T-helper 1 cell treated with Interleukin-12 subunit alpha and Interleukin-12 subunit beta and Interleukin-4 antibody, amounts not matched to agents 30 μg/mL and 1 μg/mL, for 36 hours (primary cell): ENCODE measurements at regions not wholly inside any gene's neighbourhood (a gene's known extent, or its start where the extent isn't known, plus 50 kb on each side); places are given as distances from the start of the nearest gene placed in this dataset.
"Not testable (repeated sequence)": the region's sequence is repeated elsewhere in the genome, so short reads cannot be mapped to it uniquely, and the experiment has no call there.

ENCODE experiments used
- H3K27ac Mint-ChIP-seq: one replicate; pipeline ENCODE4 v1.8.0; 2021; ENCODE audit warnings: mild to moderate bottlenecking, mixed read lengths
- H3K27me3 Mint-ChIP-seq: one replicate; pipeline ENCODE4 v1.8.0; 2021; ENCODE audit warnings: low read depth, mixed read lengths
- H3K36me3 Mint-ChIP-seq: one replicate; pipeline ENCODE4 v1.8.0; 2021; ENCODE audit warnings: low read depth, mixed read lengths
- H3K4me1 Mint-ChIP-seq: one replicate; pipeline ENCODE4 v1.8.0; 2021; ENCODE audit warnings: low read depth, mixed read lengths
- H3K4me3 Mint-ChIP-seq: one replicate; pipeline ENCODE4 v1.8.0; 2021; ENCODE audit warnings: mild to moderate bottlenecking, moderate library complexity, mixed read lengths
- H3K9me3 Mint-ChIP-seq: one replicate; pipeline ENCODE4 v1.8.0; 2021; ENCODE audit warnings: mixed read lengths

DNA sequence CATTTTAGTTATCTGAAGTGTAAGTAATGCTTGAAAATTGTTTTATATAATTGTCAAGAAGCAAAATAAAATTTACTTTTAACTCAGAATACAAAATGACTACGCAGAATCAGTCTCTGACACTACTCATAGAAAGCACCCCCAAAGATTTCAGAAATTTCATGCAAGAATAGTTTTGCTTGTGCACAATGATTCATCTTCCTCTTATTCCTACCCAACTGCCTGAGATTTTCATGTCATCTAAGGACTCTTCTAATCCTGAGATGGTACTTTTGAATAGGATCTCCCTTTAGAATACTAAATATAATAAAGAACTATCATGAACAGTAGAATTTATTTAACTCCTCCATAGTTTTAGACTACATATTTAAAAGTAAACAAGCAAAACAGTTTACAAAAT lies 485.3 kb upstream of the MGAT4C start:
- no peaks in the 10 kb centered on the region for H3K36me3 Mint-ChIP-seq
- H3K27ac Mint-ChIP-seq = no peak overlapping the region
- no peaks in the 10 kb centered on the region for H3K9me3 Mint-ChIP-seq
- no peaks in the 10 kb centered on the region for H3K4me1 Mint-ChIP-seq
- H3K4me3 Mint-ChIP-seq = no peak overlapping the region
- H3K27me3 Mint-ChIP-seq = no peaks in the 10 kb centered on the region

DNA sequence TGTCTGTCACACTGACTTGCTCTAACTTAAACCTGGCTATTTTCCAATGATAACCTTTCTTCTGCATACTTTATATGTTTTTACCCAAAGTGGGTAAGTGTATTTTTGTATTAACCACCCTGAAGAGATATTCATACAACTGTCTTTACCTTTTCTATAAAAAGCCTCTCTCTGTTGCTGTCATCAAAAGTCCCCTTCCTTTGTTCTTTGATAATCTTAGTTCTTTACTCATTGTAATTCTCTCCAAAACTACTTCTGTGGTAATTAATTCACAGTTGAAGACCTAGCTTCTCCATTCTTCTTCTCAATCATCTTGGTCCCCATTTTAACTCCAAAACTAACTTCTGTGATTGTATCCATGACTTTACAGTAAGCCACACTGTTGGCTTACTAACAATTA lies 479.7 kb upstream of the MGAT4C start:
- no peak overlapping the region for H3K27ac Mint-ChIP-seq
- no peaks in the 10 kb centered on the region for H3K27me3 Mint-ChIP-seq
- H3K9me3 Mint-ChIP-seq = no peaks in the 10 kb centered on the region
- no peaks in the 10 kb centered on the region for H3K36me3 Mint-ChIP-seq
- H3K4me1 Mint-ChIP-seq = no peaks in the 10 kb centered on the region
- H3K4me3 Mint-ChIP-seq = no peak overlapping the region

DNA sequence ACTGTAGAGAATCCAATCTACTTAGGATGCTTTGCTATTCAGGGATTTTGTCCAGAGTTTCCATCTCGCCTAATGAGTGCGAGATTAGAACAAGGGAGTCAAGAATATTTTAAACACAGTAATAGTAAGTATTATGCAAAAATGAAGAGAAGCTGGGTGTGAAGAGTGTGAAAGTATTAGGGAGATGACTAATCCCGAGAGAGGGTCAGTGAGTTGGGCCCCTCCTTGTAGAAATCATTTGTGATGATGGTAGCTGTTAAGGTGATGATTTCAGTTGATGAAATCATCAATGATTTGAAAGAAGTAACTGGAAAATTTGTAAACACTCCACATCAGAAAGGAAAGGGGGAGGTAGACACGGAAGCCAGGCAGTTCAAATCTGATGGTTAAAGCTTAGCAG lies 478.9 kb upstream of the MGAT4C start:
- Mint-ChIP-seq H3K4me1 (no peaks in the 10 kb centered on the region), H3K4me3 (no peak overlapping the region)

DNA sequence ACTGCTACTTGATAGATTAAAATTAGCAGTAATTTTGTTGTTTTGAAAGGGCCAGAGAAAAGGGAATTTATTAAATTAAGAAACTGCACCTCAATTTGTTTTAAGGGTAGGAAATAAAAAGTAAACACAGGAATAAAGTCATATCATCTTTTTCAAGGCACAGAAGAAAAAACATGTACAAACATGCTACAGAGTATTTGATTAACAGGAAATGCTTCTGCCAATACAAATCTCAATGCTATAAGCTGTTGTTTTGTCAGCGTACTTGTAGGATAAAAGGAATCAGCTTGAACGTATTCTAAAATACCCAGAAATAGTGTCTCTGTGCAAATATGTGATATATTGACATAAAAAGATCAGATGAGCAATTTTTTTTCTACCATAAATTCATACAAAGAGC lies 474.0 kb upstream of the MGAT4C start:
- no peak overlapping the region for H3K4me3 Mint-ChIP-seq
- H3K9me3 Mint-ChIP-seq = no peaks in the 10 kb centered on the region
- no peaks in the 10 kb centered on the region for H3K36me3 Mint-ChIP-seq
- no peak overlapping the region for H3K27ac Mint-ChIP-seq
- no peaks in the 10 kb centered on the region for H3K4me1 Mint-ChIP-seq
- no peaks in the 10 kb centered on the region for H3K27me3 Mint-ChIP-seq

More for the DNA sequence above, 478.9 kb upstream of the MGAT4C start:
- no peaks in the 10 kb centered on the region for H3K9me3 Mint-ChIP-seq
- H3K36me3 Mint-ChIP-seq = no peaks in the 10 kb centered on the region
- no peaks in the 10 kb centered on the region for H3K27me3 Mint-ChIP-seq
- H3K27ac Mint-ChIP-seq = no peak overlapping the region

DNA sequence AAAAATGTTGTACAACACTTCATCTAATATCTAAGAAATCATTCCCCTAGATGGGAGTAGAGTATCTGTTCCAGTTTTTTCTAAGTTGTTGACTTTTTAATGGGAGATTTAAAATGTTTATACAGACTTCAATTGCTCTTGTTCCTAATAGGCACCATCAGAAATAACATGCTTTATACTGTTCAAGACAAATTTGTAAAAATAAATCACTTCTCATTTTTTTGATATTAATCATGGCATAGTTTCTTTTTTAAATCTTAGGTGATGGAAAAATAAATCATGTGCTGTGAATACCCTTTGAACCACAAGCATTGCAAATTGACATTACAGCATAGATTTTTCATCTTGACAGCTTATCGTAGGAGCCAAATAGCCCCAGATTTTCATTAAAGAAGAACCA lies 473.5 kb upstream of the MGAT4C start:
- no peaks in the 10 kb centered on the region for H3K36me3 Mint-ChIP-seq
- H3K4me3 Mint-ChIP-seq = no peak overlapping the region
- no peaks in the 10 kb centered on the region for H3K9me3 Mint-ChIP-seq
- no peaks in the 10 kb centered on the region for H3K4me1 Mint-ChIP-seq
- no peak overlapping the region for H3K27ac Mint-ChIP-seq
- H3K27me3 Mint-ChIP-seq = no peaks in the 10 kb centered on the region

DNA sequence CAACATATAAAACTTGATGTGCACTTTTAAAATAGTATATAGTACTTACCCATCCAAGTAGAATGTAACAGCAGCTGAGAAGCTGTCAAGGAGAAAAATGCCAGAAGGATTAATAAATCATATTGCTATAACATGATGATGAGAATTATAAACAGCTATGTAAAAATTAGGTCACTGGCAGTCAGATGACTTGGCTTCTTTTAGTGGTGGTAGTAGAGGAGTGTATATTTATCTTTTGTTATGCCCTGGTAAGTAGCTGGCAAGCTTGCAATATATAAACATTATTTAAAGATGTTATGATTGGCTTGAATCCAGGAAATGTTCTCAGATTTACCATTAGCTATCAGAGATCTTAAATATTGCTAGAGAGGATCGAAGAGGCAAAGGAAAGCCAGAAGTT lies 471.0 kb upstream of the MGAT4C start:
- H3K4me3 Mint-ChIP-seq = no peak overlapping the region
- no peak overlapping the region for H3K27ac Mint-ChIP-seq

DNA sequence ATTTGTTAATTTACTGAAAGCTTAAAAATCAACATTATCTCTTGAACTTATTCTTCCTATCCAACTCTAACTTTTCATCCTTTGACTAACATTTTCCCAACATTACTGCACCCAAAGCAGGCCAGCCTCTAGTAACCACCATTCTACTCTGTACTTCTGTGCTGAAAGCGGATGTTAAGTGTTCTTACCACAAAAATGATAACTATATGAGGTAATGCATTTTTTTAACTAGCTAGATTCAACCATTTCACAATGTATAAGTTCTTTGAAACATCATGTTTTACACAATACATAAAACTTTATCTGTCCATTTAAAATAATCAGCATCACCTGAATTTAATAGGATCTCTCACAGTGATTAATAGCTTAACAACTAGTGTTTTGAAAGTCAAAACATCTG lies 468.5 kb upstream of the MGAT4C start:
- H3K27ac Mint-ChIP-seq = no peak overlapping the region
- no peaks in the 10 kb centered on the region for H3K36me3 Mint-ChIP-seq
- H3K4me3 Mint-ChIP-seq = no peak overlapping the region
- H3K9me3 Mint-ChIP-seq = no peaks in the 10 kb centered on the region
- no peaks in the 10 kb centered on the region for H3K4me1 Mint-ChIP-seq
- no peaks in the 10 kb centered on the region for H3K27me3 Mint-ChIP-seq

More for the DNA sequence above, 471.0 kb upstream of the MGAT4C start:
- Mint-ChIP-seq H3K27me3 (no peaks in the 10 kb centered on the region), H3K9me3 (no peaks in the 10 kb centered on the region), H3K36me3 (no peaks in the 10 kb centered on the region), H3K4me1 (no peaks in the 10 kb centered on the region)

DNA sequence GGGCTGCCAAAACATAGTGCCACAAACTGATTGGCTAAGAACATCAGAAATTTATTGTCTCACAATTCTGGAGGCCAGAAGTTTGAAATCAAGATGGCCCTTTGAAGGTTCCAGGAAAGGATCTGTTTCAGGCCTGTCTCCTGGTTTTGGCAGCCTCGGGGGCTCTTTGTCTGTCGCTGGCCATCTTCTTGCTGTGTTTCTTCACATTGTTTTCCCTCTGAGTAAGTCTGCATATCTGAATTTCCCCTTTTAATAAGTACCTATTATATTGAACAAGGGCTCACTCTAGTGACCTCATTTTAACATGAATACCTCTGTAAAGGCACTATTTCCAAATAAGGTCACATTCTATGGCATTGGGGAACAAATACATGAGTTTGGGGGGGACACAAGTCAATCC lies 467.1 kb upstream of the MGAT4C start:
- Mint-ChIP-seq H3K36me3 (no peaks in the 10 kb centered on the region), H3K27ac (no peak overlapping the region), H3K4me1 (no peaks in the 10 kb centered on the region), H3K4me3 (no peak overlapping the region), H3K27me3 (no peaks in the 10 kb centered on the region), H3K9me3 (no peaks in the 10 kb centered on the region)

DNA sequence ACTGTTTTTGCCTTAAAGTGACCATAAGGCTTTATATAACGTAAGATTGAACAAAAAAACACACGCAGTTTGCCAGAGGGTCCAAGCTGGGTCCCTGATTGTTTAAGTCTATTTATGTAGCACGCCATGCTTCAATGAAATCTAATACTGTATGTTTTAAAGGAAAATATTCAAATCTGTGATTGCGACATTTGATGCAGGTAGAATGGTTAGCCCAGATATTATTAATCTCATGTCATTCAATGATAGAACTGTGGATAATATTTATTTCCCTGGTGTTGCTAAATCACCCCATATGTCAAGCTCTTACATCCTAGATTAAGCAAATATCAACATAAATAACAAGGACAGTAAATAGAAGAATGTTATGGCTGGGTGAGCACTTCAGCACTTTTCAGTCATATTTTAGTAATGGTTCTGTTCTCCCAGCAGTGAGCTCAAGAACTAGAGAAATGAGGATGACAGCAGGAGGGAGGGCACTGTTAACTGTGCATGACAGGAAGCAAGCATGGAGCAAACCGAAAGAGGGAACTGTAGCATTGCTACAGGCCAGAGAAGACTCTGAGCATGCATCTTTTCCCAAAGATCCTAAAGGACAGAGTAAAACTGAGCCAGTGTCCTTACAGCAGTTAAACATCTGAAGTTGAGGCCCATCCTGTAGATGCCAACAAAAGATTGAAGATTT lies 465.7 kb upstream of the MGAT4C start:
- Mint-ChIP-seq H3K36me3 (no peaks in the 10 kb centered on the region), H3K27me3 (no peaks in the 10 kb centered on the region), H3K4me3 (no peak overlapping the region), H3K27ac (no peak overlapping the region), H3K4me1 (no peaks in the 10 kb centered on the region), H3K9me3 (no peaks in the 10 kb centered on the region)

DNA sequence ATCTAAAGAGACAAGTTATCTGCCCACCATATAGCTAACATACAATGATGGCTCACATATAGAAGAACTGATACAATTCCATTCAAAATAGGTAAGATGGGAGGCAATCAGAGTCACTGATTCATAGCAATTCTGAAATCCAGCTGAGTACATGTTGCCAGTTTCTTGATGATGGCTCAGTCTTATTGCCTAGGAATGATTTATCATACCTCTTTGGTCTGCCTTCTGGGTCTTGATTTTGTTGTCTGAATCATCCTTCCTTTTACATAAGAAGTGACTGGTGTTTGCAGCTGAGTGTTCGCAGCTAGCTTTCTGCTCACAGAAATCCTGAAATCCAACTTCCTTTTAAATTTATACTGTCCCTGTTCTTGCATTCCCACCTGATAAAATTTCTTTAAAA lies 463.2 kb upstream of the MGAT4C start:
- Mint-ChIP-seq H3K9me3 (no peaks in the 10 kb centered on the region), H3K36me3 (no peaks in the 10 kb centered on the region), H3K4me3 (no peak overlapping the region), H3K27me3 (no peaks in the 10 kb centered on the region), H3K27ac (no peak overlapping the region), H3K4me1 (no peaks in the 10 kb centered on the region)

DNA sequence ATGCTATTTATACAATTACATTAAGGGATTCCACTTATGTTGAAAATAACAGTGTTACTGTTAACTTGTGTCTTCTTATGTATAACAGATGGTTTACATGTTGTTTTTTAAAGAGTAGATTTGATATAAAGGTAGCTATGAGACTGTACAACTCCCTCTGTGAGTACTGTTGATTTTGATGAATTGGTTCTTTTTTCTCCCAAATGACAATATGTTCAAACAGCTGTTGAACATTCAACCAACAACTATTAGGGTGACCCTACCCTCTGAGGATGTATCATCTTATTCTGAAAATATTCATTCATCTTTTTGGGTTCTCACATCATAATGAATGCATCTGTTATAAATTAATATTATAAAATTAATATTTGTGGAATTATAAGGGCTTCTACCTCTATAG lies 456.9 kb upstream of the MGAT4C start:
- H3K27me3 Mint-ChIP-seq = no peaks in the 10 kb centered on the region
- no peak overlapping the region for H3K4me3 Mint-ChIP-seq
- H3K9me3 Mint-ChIP-seq = peaks cover 3% of the 10 kb centered on the region
- H3K36me3 Mint-ChIP-seq = no peaks in the 10 kb centered on the region
- H3K27ac Mint-ChIP-seq = no peak overlapping the region
- H3K4me1 Mint-ChIP-seq = no peaks in the 10 kb centered on the region

DNA sequence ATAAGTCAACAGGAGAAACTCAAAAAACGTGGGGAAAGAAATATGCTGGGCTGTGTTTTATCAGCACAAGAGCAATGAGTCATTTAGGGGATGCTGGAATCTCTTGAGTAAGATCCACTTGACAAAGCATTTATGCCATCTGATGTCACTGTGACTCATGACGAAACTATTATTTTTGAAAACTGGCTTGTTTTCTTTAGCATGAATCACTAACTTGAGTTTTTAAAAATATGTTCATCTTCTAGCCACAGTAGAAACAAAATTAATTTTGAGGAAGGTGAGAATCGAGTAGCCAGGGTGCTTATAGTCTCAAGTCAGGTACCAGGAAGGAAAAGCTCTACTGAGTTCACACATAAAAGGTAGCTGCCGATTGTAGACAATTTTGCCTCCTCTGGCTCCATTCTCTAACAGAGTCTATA lies 456.2 kb upstream of the MGAT4C start:
- Mint-ChIP-seq H3K27me3 (no peaks in the 10 kb centered on the region), H3K9me3 (peaks cover 3% of the 10 kb centered on the region), H3K4me3 (no peak overlapping the region), H3K27ac (no peak overlapping the region), H3K4me1 (no peaks in the 10 kb centered on the region), H3K36me3 (no peaks in the 10 kb centered on the region)

DNA sequence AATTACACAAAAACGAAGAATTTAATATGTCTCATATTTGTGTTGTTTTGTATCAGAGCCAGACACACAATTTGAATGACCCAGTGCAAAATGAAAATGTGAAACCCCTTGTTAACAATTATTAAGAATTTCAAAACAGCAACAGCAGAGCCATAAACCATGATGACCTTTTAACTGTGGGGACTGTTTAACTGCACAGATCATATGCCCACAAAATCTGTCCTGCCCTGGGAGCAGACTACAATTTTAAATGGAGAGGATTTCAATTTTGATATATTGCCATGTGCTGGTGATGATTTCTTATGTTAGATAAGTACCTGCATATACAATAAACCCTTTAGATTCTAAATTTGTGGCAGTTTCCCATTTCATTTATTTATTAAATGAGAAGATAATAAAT lies 455.5 kb upstream of the MGAT4C start:
- H3K4me3 Mint-ChIP-seq = no peak overlapping the region
- no peaks in the 10 kb centered on the region for H3K36me3 Mint-ChIP-seq
- no peaks in the 10 kb centered on the region for H3K4me1 Mint-ChIP-seq
- peaks cover 9% of the 10 kb centered on the region for H3K9me3 Mint-ChIP-seq
- H3K27me3 Mint-ChIP-seq = no peaks in the 10 kb centered on the region
- H3K27ac Mint-ChIP-seq = no peak overlapping the region

DNA sequence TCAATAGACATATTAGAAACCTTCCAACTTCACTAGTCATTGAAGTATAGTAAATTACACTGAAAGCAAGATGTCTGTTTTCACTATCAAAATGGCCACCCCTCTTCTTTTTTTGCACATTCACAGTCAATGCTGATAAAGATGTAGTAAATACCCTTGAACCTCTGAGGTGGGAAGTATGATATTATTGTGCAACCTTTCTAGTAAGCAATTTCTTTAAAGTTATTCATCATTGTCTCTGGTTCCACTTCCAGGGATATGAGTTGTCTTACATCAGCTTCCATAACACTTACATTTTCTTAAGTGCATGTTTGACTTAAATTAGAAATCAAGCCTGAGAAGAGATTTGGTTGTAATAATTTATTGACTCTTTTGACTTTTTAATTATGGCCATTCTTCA lies 453.9 kb upstream of the MGAT4C start:
- Mint-ChIP-seq H3K27ac (no peak overlapping the region), H3K9me3 (peaks cover 12% of the 10 kb centered on the region), H3K4me1 (no peaks in the 10 kb centered on the region), H3K4me3 (no peak overlapping the region), H3K36me3 (no peaks in the 10 kb centered on the region), H3K27me3 (no peaks in the 10 kb centered on the region)

DNA sequence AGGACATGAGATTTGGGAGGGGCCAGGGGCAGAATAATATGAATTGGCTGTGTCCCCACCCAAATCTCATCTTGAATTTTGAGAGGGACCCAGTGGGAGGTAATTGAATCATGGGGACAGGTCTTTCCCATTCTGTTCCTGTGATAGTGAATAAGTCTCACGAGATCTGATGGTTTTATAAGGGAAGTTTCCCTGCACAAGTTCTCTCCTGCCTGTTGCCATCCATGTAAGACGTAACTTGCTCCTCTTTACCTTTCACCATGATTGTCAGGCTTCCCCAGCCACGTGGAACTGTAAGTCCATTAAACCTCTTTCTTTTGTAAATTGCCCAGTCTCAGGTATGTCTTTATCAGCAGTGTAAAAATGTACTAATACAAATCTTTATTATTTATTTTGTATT lies 452.8 kb upstream of the MGAT4C start:
- H3K27ac Mint-ChIP-seq, H3K4me1 Mint-ChIP-seq, H3K27me3 Mint-ChIP-seq, H3K36me3 Mint-ChIP-seq, H3K4me3 Mint-ChIP-seq: not testable (repeated sequence)
- peaks cover 12% of the 10 kb centered on the region for H3K9me3 Mint-ChIP-seq

DNA sequence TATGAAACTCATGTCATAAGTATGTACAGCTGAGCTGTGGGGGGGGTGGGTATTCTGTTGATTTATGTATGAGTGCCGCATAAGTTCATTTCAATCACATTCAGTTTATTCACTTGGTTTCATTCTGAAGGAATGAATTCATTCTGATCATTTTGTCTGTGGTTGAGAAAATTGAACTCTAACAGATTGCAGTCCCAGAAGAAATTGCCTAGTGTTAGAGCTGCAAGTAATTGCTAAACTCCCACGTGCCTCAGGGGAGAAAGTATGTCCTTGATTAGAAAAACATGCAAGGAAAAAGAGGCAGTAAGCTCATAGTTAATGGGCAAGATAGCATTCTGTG lies 442.4 kb upstream of the MGAT4C start:
- Mint-ChIP-seq H3K4me1 (no peaks in the 10 kb centered on the region), H3K27ac (no peak overlapping the region), H3K36me3 (no peaks in the 10 kb centered on the region), H3K4me3 (no peak overlapping the region), H3K27me3 (no peaks in the 10 kb centered on the region), H3K9me3 (no peaks in the 10 kb centered on the region)
